Osteocyte (in vitro differentiated cells): ENCODE measurements at regions not wholly inside any gene's neighbourhood (a gene's known extent, or its start where the extent isn't known, plus 50 kb on each side); places are given as distances from the start of the nearest gene placed in this dataset.

Source experiments
- DNase-seq: peaks from one replicate; pipeline ENCODE4 v3.0.0; 2021; ENCODE audit warnings: mixed read lengths; ENCODE audit not compliant: unreplicated experiment; ENCODE audit errors: extremely low spot score
- H3K27ac Mint-ChIP-seq: one replicate; pipeline ENCODE4 v1.8.0; 2021; ENCODE audit warnings: mild to moderate bottlenecking, mixed read lengths; ENCODE audit not compliant: unreplicated experiment
- H3K27me3 Mint-ChIP-seq: one replicate; pipeline ENCODE4 v1.8.0; 2021; ENCODE audit warnings: mixed read lengths; ENCODE audit not compliant: unreplicated experiment
- H3K36me3 Mint-ChIP-seq: one replicate; pipeline ENCODE4 v1.8.0; 2021; ENCODE audit warnings: mixed read lengths; ENCODE audit not compliant: unreplicated experiment
- H3K4me1 Mint-ChIP-seq: one replicate; pipeline ENCODE4 v1.8.0; 2021; ENCODE audit warnings: mixed read lengths; ENCODE audit not compliant: unreplicated experiment
- H3K4me3 Mint-ChIP-seq: one replicate; pipeline ENCODE4 v1.8.0; 2021; ENCODE audit warnings: mild to moderate bottlenecking, moderate library complexity, mixed read lengths; ENCODE audit not compliant: unreplicated experiment
- H3K9me3 Mint-ChIP-seq: one replicate; pipeline ENCODE4 v1.8.0; 2021; ENCODE audit warnings: mixed read lengths; ENCODE audit not compliant: unreplicated experiment
- CTCF ChIP-seq: fragments of 200-600 bp; sonication (generic); IDR thresholded peaks from 2 replicates; pipeline ENCODE4 v1.5.0; 2021; ENCODE audit warnings: antibody characterized with exemption, mild to moderate bottlenecking, moderate library complexity

GRCh38 chr5:168042284-168043068 is 249.0 kb upstream of the WWC1 start:
- no peak for DNase-seq
- no peaks in the 10 kb centered on the region for H3K36me3 Mint-ChIP-seq
- no peaks in the 10 kb centered on the region for H3K9me3 Mint-ChIP-seq
- H3K4me3 Mint-ChIP-seq: no peak overlapping the region
- no peak overlapping the region for H3K27ac Mint-ChIP-seq
- peaks cover 3% of the 10 kb centered on the region for H3K4me1 Mint-ChIP-seq
- peaks cover 10% of the 10 kb centered on the region for H3K27me3 Mint-ChIP-seq
- TF ChIP-seq CTCF: no peak

GRCh38 chr5:168046163-168046562 is 245.3 kb upstream of the WWC1 start:
- TF ChIP-seq CTCF: no peak
- H3K36me3 Mint-ChIP-seq: no peaks in the 10 kb centered on the region
- DNase-seq: no peak
- peaks cover 6% of the 10 kb centered on the region for H3K27me3 Mint-ChIP-seq
- no peaks in the 10 kb centered on the region for H3K9me3 Mint-ChIP-seq
- H3K27ac Mint-ChIP-seq: no peak overlapping the region
- H3K4me1 Mint-ChIP-seq: peaks cover 4% of the 10 kb centered on the region
- H3K4me3 Mint-ChIP-seq: no peak overlapping the region

GRCh38 chr5:168047043-168047668 is 244.3 kb upstream of the WWC1 start:
- no peak overlapping the region for H3K27ac Mint-ChIP-seq
- no peak overlapping the region for H3K4me3 Mint-ChIP-seq
- DNase-seq: no peak
- H3K9me3 Mint-ChIP-seq: no peaks in the 10 kb centered on the region
- peaks cover 4% of the 10 kb centered on the region for H3K27me3 Mint-ChIP-seq
- peaks cover 4% of the 10 kb centered on the region for H3K4me1 Mint-ChIP-seq
- peak; percentile 65 for TF ChIP-seq CTCF
- H3K36me3 Mint-ChIP-seq: no peaks in the 10 kb centered on the region

- Mint-ChIP-seq H3K4me3 (no peak overlapping the region), H3K27ac (no peak overlapping the region), H3K36me3 (no peaks in the 10 kb centered on the region), H3K4me1 (peaks cover 4% of the 10 kb centered on the region), H3K27me3 (peaks cover 4% of the 10 kb centered on the region), H3K9me3 (no peaks in the 10 kb centered on the region)
- TF ChIP-seq CTCF: no peak
- DNase-seq: no peak
Measured at GRCh38 chr5:168047669-168048111, 243.8 kb upstream of the WWC1 start.

GRCh38 chr5:168048486-168048885 is 243.0 kb upstream of the WWC1 start:
- TF ChIP-seq CTCF: no peak
- Mint-ChIP-seq H3K4me3 (no peak overlapping the region), H3K36me3 (no peaks in the 10 kb centered on the region), H3K9me3 (no peaks in the 10 kb centered on the region), H3K27ac (no peak overlapping the region), H3K27me3 (peaks cover 4% of the 10 kb centered on the region), H3K4me1 (peaks cover 4% of the 10 kb centered on the region)
- DNase-seq: no peak
